Retinal pigment epithelial cell (primary cell): ENCODE measurements at regions not wholly inside any gene's neighbourhood (a gene's known extent, or its start where the extent isn't known, plus 50 kb on each side); places are given as distances from the start of the nearest gene placed in this dataset.

Experiments
- DNase-seq: peaks from one replicate; pipeline ENCODE4 v3.0.0-alpha.2; 2010; ENCODE audit warnings: low read depth
- H3K4me3 ChIP-seq: 2 replicates; pipeline ENCODE4 v1.5.1; 2011; ENCODE audit warnings: mild to moderate bottlenecking, low read length, control low read depth, moderate library complexity
- CTCF ChIP-seq: conservative IDR thresholded peaks from 2 replicates; pipeline ENCODE4 v1.5.1; 2011; ENCODE audit warnings: low read depth, low read length, control low read depth, inconsistent platforms

GRCh38 chr1:14487671-14488070, 110.8 kb upstream of the KAZN start:
- DNase-seq: no peak
- TF ChIP-seq CTCF: no peak
- no peak overlapping the region for H3K4me3 ChIP-seq

GRCh38 chr1:14494911-14495310, 103.6 kb upstream of the KAZN start:
- H3K4me3 ChIP-seq: no peak overlapping the region
- no peak for DNase-seq
- TF ChIP-seq CTCF: no peak

- TF ChIP-seq CTCF: no peak
- DNase-seq: no peak
- H3K4me3 ChIP-seq: no peak overlapping the region
These were observed 103.1 kb upstream of the KAZN start for GRCh38 chr1:14495381-14495780.

GRCh38 chr1:14495996-14496395, 102.5 kb upstream of the KAZN start:
- no peak overlapping the region for H3K4me3 ChIP-seq
- DNase-seq: no peak
- TF ChIP-seq CTCF: no peak

GRCh38 chr1:14498839-14499238, 99.6 kb upstream of the KAZN start:
- H3K4me3 ChIP-seq: no peak overlapping the region
- TF ChIP-seq CTCF: no peak
- no peak for DNase-seq

- no peak for TF ChIP-seq CTCF
- no peak for DNase-seq
These were observed 99.0 kb upstream of the KAZN start for GRCh38 chr1:14499312-14500040.

GRCh38 chr1:14500041-14500440, 98.4 kb upstream of the KAZN start:
- no peak for DNase-seq
- no peak for TF ChIP-seq CTCF
- no peak overlapping the region for H3K4me3 ChIP-seq

More at GRCh38 chr1:14499312-14500040, 99.0 kb upstream of the KAZN start:
- H3K4me3 ChIP-seq: no peak overlapping the region
